Fibroblast of upper back skin (primary cell): ENCODE measurements at regions not wholly inside any gene's neighbourhood (a gene's known extent, or its start where the extent isn't known, plus 50 kb on each side); places are given as distances from the start of the nearest gene placed in this dataset.

ENCODE experiments used
- DNase-seq: peaks from one replicate; pipeline ENCODE4 v3.0.0-alpha.2; 2013

DNA sequence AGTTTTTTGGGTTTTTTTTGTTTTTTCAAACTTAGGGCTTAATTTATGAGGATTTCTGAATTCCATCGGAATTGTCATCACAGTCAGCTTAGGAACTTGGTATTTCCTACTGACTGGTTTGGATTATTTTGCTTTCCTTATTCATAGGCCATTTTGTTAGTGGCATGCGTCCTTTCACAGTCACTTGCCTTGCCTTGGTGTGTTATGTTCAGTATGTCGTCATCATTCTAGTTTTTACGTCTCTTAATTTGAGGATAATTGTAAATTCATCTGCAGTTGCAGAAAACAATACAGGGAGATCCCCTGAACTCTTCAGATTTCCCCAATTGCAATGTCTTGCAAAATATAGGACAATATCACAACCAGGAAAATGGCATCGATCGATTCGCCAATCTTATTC lies 485.3 kb downstream of the CBLN2 start:
- no peak for DNase-seq

DNA sequence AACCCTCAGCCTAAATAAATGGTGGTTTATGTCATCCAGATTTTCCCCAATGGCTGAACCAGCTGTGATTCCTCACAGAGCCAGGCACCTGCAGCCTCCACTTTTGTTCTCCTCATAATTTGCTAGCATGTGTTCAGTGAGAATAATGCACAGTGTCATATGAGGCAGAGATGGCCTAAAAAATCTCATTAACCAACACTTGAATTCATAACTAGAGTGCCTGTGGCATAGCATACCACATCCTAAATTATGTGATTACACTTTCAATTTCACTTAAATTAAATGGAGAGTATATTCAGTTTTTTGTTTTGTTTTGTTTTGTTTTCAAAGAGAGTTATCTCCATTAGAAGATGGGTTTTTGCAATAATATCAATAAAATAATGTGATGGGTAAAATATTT lies 488.0 kb downstream of the CBLN2 start:
- no peak for DNase-seq

DNA sequence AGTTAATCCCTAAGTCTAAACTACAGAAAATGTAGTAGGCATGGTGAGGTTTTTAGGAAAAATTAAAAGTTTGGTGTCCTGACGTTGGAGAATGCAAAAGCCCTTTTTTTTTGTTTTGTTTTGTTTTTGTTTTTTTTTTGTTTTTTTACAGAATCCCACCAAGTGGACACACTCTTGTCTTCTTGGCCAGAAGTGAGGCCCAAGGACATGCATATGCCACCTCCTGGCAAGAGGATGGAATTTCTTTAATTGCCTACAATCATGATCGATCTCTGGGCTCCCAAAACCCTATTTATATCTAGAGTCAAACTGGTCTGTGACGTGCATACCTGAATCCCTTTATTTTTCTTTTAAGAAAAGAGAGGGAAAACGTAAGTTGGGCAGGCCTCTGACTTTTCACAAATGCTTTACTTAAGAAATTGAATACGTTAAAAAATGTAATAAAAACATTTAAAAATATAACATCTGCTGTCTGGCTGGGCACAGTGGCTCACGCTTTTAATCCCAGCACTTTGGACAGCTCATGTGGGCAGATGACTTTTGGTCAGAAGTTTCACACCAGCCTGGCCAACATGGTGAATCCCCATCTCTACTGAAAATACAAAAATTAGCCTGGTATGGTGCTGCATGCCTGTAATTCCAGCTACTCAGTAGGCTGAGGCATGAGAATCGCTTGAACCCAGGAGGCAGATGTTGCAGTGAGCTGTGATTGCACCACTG lies 502.7 kb downstream of the CBLN2 start:
- no peak for DNase-seq

DNA sequence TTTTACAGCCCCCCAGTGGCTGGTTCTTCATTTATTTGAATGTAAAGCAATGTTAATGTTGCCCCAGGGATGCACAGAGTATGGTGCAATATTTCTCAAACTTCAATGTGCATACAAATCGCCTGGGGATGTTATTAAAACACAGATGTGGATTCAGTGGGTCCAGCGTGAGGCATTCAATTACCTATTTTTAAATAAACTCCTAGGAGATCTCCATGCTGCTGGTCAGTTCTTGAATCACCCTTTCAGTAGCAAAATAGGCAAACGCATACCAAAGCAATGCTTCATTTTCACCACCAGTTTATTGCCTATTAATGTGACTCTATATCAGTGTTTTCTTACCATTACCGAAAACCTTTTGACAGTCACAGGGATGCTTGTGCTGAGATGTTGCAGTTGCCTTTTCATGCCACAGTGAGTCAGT lies 530.7 kb downstream of the CBLN2 start:
- DNase-seq = peak; percentile 55

DNA sequence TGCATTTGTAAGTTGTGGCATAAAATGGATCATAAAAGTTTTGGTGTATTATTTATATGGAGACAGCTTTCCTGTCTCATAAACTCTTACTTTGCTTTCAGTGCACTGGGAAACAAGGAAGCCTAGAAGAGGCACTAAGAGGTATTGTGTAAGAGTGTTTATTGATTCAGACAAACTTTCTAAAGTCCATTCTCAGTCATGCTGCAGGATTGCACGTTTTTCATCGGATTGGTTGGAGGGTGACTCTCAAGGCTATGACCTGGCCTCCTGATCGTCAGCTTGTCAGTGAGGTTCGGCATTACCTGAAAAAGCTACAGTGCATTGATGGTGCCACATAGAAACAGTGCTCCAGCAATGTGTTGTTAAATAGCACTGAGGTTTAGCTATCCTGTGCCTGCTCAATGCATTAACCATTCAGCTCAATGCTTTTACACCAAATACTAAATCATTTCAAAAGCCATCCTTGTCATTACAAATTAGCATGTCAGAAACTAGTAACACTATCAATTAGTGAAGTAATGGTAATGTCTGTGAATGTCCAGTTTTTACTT lies 545.5 kb downstream of the CBLN2 start:
- DNase-seq = no peak

DNA sequence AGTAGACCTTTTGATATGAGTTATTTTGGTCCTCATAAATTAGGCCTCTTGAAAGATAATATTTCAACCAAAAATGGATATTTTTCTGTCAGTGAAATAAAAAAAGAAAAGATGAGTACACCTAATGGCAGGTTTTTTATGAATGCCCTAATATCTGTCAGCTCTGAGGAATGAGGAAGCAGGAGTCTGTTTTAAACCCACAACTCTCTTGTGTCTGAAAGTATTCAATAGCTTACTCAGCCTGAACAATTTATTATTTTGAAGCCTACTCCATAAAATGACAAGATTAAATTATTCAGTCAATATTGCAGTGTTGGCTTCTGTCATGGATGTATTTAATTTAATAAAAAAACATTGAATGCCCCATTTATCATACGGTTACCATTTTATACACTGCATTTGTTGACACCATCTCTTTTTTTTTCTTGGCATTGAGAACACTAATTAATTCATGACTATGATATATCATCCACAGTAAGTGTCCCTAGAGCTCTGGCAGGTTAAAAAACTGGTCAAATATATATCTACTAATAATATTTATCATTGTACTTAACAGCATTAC lies 548.2 kb downstream of the CBLN2 start:
- peak; percentile 20 for DNase-seq

DNA sequence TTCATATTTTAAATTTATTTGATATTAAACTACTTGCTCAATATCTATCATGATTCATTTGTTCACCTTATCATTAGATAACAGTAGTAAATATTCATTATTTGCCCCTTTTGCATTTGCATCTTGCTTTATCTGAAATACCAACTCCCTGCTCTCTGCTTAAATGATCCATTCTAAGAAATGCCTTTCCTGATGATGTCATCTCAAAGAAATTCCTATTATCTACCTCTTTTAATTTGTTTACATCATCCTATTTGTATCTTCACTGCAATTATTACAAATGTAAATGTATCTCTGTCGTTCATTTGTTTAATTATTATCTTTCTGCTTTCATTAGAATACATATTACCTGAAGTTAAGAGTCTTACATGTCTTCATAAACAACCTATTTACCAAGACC lies 549.9 kb downstream of the CBLN2 start:
- no peak for DNase-seq

DNA sequence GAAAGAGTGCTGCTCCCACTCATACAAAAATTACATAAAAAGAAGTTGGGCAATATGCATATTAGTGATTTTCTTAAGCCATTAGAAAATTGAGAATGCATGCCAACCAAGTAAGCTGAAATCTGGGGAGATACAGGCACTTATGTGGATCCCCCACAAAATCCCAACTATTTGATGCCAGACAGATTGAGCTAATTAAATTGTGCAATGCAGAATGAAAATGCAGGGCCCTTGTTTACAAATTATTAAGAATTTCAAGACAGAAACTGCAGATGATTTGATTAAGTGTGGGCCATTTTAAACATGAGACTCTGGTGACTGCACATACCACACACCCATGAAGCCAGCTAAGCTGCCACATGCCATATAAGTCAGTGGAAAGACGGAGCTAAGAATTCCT lies 554.5 kb downstream of the CBLN2 start:
- DNase-seq = no peak

DNA sequence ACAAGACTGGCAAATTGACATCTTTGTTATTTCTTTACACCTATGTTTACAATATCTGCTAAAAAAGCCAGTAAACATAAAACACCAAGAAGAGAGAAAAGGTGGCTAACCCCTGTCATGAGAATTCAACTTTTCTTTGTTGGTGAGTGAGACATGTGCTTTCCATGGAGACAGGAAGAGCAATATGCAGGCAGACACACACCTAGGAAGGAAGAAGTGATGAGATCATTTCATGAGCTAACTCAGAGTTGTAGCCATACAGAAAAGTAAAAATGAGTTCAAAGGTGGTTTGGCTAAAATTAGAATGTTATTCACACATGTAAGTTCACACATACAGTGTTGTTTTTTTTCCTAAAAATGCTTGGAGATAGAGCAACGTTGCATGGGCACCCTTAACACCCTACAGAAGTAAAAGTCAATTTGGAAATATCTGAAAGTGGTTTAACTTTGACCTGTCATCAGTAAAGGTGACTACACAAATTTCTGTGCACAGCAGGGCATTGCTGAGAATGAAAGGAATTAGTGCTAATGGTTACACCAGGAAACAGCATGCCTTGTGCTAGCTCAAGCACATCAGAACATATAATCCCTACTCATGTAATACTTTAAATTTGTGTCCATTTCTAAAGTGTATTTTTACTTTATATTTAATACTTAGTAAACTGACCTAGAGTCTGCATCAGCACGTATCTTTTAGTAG lies 557.6 kb downstream of the CBLN2 start:
- no peak for DNase-seq

DNA sequence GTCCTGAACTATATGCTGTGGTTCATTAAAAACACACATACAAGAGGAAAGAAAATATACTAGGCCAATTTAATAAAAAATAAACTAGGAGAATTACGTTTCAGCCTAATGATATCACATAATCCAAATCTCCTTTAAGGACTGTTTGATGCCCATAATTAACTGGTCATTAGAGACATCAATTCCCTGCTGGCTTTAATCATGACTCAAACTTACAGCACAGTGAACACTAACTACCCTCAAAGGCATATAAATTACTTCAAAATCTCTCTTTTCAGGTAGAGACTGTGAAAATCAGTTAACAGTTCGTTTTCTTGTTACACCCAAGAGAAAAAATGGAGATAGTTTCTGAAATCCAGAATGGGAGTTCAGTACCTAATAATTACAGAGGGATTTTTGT lies 567.4 kb downstream of the CBLN2 start:
- no peak for DNase-seq

DNA sequence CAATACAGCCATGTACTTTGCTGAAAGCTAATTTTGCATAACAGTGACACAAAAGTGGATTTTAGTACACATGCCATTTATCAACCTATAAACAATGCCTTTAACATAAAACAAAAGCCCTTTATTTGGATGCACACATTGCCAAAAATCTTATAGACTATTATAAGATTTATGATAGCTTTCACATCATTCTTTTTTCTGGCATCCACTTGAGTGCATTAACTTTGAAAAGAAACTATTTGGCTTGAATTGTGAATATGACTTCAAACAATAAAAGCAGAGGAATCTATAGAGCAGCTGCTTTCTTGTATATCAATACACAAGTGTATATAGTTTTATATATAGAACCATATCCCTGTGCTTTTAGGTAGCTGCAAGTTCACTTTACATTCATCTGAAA lies 577.4 kb downstream of the CBLN2 start:
- DNase-seq = no peak

DNA sequence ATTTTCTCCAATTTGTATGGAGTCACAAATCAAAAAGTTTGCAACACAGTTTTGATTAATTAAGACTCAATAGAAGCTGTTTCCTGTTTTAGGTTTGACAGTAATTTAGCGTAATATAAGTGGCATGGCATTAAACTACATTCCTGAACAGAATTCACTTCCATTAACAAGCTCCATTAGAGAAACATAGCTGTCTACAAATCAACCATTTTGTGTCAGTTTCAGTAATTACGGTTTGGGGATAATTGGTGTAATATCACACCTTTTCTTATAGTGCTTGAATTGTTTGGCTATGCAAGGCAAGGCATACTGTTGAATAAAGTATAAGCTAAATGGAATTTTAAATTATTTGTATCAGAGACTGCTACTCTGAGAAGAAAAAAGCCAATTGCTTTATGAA lies 585.5 kb downstream of the CBLN2 start:
- DNase-seq = no peak

DNA sequence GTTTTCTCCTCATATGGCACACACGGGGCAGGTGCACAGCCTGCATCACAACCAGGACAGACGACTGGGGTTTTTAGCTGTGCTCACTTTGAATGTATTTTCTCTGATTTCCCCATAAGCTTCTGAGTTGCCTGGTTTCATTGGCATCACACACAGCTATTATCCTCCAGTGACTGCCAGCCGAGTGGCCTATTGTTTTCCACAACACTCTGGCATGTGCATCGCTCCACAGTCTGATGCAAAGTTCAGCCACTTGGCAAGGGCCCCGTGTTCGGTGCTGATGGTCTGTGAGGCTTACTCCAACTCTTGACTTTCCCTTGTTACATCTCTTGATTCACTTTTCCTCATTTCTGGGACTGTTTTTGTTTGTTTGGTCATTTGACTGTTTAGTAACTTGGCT lies 593.1 kb downstream of the CBLN2 start:
- DNase-seq = no peak

DNA sequence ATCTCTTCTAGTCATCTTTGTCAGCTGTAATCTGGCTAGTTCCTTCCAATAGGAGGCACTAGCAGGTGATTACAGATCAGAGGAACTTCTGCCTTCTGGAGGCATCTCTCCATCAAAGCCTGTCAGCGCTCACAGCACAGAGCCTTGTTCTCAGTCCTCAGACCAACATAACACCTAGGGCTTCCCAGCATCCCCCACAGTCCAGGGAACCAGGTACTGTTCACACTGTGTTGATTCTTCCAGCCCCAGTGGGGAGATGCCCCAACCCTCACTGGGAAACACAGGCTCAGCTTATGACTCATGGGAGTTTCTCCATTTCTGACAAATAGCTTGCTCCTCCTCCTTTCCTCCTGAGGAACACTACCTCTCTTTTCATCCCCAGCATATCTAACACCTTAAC lies 601.7 kb downstream of the CBLN2 start:
- no peak for DNase-seq

DNA sequence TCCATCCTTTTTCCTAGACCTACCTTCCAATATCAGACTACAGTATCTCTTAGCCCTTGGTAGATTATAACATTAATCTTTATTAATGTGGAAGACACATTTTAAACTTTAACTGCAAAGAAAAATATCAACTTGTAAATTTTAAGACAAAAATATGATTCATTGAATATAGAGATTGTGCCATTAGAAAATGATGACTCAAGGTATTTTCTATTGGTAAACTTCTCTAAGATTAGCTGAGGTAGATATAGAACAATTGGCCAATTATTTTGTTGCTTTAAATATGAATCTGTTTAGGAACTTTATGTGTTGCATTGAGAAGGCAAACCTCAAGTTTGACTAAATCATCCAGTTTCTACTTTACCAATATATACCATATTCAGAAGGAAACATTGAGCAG lies 604.7 kb downstream of the CBLN2 start:
- no peak for DNase-seq

DNA sequence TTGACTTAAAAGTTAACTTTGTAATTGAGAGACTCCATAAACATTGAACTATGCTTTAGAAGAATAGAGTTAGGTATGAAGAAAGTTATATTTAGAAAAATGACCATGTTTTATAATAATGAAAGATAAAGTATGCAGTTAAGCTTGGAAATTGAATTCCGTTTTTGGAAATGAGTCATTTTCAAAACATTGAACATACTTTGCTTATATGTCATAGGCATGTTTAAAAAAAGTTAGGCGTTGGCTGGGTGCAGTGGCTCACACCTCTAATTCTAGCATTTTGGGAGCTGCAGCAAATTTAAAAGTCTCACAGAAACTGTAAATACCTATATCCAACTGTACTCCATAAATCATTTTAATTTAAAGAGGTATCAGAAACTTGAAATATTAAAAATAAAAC lies 607.4 kb downstream of the CBLN2 start:
- DNase-seq = peak; percentile 0

DNA sequence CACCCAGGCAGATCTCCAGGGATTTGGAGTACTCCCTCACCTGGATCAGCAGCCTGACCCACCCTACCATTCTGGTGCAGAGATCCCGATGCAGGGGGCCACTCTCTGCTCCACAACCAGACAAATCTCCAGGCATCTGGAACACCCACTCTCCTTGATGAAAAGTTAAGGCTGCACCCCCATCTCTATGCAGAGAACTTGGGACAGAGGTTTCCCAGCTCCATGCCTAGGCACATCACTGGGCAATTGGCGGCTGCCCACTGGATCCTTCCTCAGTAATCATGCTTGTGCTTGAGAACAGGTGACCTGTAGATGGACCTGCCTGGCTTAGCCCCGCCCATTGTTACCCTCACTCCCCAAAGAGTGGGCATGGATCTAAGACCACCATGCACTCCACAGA lies 624.9 kb downstream of the CBLN2 start:
- no peak for DNase-seq

DNA sequence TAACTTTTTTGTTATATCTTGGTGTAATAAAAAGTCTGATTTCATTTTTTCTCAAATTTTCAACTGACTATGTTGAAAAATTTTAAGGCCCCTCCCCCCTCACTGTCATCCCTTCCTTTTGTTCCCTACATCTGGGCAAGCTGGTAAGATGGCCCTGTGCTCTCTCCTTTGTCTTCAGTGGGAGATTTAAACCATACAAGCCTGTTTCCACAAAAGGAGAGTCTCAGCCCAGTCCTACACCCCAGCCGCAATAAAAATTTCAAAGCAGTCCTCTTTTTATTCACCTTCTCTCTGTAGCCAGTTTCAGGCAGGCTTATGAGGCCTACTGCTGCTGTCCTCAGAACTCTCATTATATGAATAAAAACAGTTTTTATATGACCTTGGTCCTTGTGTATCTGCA lies 630.5 kb downstream of the CBLN2 start:
- no peak for DNase-seq

DNA sequence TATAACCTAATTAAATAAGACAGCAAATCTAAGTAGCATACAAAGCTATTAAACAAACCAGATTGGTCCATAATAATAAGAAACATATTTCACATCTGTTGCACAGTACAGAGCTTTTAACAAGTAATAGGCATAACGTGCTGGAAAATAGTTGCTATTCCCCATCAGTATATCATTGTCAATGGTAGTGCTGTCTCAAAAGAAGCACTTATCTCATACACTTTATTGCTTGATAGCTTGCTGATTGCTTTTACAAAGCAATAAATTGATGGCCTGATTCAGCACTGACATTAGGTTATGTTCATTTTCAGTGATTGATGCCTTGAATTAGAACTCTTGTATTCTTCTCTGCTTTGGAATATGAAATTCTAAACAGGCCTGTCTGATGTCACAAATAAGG lies 641.7 kb downstream of the CBLN2 start:
- peak; percentile 0 for DNase-seq

DNA sequence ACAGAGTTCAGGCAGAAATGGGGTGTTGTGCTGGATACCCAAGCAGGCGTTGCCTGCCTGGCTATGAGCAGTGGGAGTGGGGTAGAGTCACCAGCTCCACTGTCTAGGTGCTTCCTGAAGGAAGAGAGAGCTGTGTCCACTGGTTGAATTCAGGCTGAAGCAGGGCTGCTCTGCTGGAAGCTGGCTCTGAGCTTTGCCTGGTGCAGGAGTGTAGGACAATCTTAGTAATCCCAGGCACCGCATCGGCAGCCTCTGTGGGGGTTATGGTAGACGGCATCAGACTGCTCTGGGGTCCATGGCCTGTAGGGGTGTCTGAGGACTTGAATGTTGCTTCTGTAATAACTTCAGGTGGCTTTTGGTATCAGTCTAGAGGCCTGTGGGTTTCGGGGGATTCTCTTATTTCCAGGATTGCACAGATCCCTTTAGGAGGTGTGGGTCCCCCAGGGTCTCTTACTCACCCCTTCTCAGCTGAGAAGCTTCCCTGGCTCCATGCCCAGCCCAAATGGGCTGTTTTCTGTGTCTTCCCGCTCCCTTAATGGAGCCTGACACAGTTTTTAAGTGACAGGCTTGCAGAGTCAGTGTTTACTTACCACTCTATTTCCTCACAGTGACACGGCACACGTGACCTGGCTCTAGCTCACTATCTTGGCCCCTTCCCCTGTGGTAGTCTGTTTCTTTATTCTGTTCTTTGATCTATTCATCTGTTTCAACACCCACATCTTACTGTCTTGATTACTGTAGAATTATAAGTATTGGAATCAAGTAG lies 644.3 kb downstream of the CBLN2 start:
- DNase-seq = no peak

DNA sequence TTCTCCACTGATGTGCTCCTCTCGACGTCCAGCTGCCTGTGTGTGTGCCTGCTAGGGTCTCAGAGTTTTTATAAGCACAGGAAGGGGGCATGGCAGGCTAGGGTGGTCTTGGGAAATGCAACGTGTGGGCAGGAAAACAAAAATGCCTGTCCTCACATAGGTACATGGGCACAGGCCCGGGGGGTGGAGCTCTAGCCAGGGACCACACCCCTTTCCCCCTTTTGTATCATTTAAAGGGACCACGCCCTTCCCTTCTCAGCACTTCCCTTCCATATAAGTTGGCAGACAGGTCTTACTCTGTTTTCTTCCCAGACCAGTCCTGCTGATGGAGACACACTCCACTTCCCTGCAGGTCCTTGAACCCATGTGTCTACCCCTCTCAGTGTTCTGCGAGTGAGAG lies 645.0 kb downstream of the CBLN2 start:
- DNase-seq = no peak

DNA sequence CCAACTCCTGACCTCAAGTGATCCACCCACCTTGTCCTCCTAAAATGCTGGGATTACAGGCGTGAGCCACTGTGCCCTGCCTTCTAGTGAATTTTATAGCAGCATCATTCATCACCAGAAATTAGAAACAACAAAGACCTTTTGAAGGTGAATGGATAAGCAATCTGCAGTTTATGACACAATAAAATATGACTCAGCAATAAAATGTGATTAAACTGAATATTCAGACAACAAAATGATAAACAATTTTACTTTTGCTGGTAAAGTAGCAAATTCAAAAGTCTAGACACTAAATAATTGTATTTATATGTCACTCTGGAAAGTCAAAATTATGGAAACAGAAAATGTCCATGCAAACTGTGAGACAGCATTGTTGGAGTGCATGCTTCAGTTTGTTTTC lies 656.6 kb downstream of the CBLN2 start:
- no peak for DNase-seq

DNA sequence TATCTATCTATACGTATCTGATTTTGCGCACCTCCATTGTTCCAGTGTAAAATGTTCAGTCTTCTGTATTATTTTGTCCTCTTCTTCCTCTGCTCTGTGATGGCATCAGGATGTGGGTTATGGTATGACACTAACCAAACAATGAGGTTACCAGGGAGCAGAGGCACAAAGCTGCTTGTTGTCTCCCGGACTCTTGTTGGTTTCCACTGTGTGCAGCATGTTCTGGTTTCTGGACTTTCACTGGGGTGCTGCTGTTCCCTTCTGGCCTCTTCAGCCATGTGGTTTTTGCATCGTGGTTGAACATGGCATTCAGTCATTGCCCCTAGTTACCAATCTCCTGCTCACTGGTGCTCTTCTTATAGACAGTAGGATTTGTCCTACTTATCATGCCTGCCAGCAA lies 665.9 kb downstream of the CBLN2 start:
- DNase-seq = no peak

DNA sequence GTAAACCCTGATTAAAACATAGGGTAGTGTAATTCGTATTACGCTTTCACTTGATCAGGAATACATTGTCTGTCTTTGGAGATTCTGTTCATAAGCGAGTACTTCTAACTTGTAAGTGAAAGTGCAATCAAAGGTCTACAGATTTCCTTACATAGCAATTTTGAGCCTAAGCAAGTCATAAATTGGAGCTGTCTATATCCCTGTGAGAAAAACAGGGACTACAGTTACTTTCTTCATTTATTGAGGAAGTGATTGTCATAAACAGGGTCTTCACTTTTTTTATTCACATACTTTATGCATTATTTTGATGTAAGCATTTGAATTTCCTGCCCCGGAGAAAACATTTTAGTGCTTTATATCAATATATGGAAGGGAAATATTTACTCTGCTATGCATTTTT lies 670.4 kb downstream of the CBLN2 start:
- DNase-seq = no peak
